ENCODE measurements at regions not wholly inside any gene's neighbourhood (a gene's known extent, or its start where the extent isn't known, plus 50 kb on each side); places are given as distances from the start of the nearest gene placed in this dataset.

DNA sequence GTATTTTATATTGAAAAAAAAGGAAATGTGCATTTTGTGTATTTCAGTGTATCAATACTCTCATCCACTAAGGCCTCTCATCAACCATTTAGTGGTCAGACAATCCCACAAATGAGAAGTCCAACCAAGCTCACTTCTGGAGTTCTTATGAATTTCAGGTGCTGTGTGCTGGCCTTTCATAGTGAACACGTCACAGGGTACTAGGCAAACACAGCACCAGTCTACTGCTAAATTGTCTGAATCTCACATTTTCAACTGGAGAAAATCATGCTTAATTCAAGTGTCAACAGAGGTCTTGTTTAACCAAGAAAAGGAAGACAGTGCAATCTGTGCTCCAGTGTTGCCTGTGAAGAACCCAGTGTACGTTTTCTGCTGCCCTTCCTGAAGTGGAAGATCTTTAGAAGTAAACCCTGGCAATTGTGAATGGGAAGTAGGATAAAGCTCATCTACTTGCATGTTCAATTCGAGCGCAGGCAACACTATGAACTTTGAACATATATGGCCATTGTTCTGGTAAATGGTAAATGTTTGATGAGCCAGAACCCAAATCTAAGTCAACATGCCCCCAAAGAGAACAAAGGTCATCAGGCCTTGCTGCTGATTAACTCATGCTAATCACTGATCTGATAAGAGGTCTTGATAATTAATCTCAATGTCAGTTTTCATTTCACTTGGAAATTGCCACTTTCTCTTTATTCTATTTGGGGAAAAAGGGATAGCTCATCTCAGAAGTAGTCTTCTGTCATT is 439.2 kb upstream of the SOX9 start:
- Histone ChIP-seq H3K27ac (ENCODE audit: low read depth, low read length) (no peak overlapping the region), H3K36me3 (ENCODE audit: insufficient read depth, low read length) (no peaks in the 10 kb centered on the region), H3K9me3 (ENCODE audit: low read length) (no peaks in the 10 kb centered on the region), H3K27me3 (ENCODE audit: insufficient read depth, low read length, poor library complexity, severe bottlenecking) (no peaks in the 10 kb centered on the region), H3K4me3 (ENCODE audit: low read length) (no peak overlapping the region), H3K4me1 (ENCODE audit: insufficient read depth, low read length) (no peaks in the 10 kb centered on the region)
- Mint-ChIP-seq H3K36me3 (no peaks in the 10 kb centered on the region), H3K27me3 (no peaks in the 10 kb centered on the region), H3K27ac (no peak overlapping the region), H3K9me3 (peaks cover 0 to 9% (median 3%) of the 10 kb centered on the region in 5 donors), H3K4me3 (no peak overlapping the region), H3K4me1 (no peaks in the 10 kb centered on the region)
- POLR2A ChIA-PET: no interaction called here
- CTCF ChIA-PET: no interaction called here
- no peak for DNase-seq

DNA sequence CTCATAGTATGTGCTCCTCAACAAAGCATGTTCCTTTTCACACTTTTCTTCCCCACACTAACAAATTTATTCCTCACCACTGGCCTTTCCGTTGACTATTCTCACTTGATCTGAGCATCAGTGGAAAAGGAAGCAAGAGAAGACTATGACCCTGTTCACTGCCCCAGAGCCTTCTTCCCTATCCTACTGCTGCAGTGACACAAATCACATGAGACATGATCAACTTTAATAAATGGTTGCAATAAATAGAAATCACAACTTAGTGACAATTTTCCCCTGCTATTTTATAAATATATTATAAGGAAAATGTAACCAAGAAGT is 438.7 kb upstream of the SOX9 start:
- Histone ChIP-seq H3K4me1 (ENCODE audit: insufficient read depth, low read length) (no peaks in the 10 kb centered on the region), H3K4me3 (ENCODE audit: low read length) (no peak overlapping the region), H3K27ac (ENCODE audit: low read depth, low read length) (no peak overlapping the region), H3K9me3 (ENCODE audit: low read length) (no peaks in the 10 kb centered on the region), H3K36me3 (ENCODE audit: insufficient read depth, low read length) (no peaks in the 10 kb centered on the region), H3K27me3 (ENCODE audit: insufficient read depth, low read length, poor library complexity, severe bottlenecking) (no peaks in the 10 kb centered on the region)
- Mint-ChIP-seq H3K27me3 (no peaks in the 10 kb centered on the region), H3K4me1 (no peaks in the 10 kb centered on the region), H3K9me3 (peaks cover 0 to 9% (median 3%) of the 10 kb centered on the region in 5 donors), H3K36me3 (no peaks in the 10 kb centered on the region), H3K27ac (no peak overlapping the region), H3K4me3 (no peak overlapping the region)
- ChIA-PET CTCF (no interaction called here), POLR2A (no interaction called here)
- no peak for DNase-seq

DNA sequence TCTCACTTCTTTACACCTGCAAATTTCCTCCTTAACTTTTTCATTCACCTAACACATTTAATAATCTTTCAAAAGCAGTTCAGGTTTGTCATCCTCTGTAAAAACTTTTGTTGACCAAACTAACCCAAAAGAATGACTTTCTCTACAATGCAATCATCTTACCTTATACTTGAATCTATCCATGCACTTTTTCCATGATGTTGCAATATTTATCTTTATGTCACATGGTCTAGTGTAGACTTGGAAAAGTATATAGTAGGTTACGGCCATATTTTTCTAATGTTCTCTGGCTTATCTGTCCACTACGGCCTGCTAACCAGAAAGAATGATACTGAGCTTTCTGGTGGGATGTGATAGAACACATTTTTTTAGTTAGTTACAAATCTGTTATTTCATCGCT is 431.0 kb upstream of the SOX9 start:
- Histone ChIP-seq H3K4me3 (ENCODE audit: low read length) (no peak overlapping the region), H3K27ac (ENCODE audit: low read depth, low read length) (no peak overlapping the region), H3K36me3 (ENCODE audit: insufficient read depth, low read length) (no peaks in the 10 kb centered on the region), H3K4me1 (ENCODE audit: insufficient read depth, low read length) (no peaks in the 10 kb centered on the region), H3K9me3 (ENCODE audit: low read length) (no peaks in the 10 kb centered on the region), H3K27me3 (ENCODE audit: insufficient read depth, low read length, poor library complexity, severe bottlenecking) (no peaks in the 10 kb centered on the region)
- Mint-ChIP-seq H3K36me3 (no peaks in the 10 kb centered on the region), H3K9me3 (peaks cover 0 to 25% (median 5%) of the 10 kb centered on the region in 5 donors), H3K4me1 (no peaks in the 10 kb centered on the region), H3K4me3 (no peak overlapping the region), H3K27me3 (no peaks in the 10 kb centered on the region), H3K27ac (no peak overlapping the region)
- POLR2A ChIA-PET: no interaction called here
- CTCF ChIA-PET: no interaction called here
- DNase-seq: no peak

DNA sequence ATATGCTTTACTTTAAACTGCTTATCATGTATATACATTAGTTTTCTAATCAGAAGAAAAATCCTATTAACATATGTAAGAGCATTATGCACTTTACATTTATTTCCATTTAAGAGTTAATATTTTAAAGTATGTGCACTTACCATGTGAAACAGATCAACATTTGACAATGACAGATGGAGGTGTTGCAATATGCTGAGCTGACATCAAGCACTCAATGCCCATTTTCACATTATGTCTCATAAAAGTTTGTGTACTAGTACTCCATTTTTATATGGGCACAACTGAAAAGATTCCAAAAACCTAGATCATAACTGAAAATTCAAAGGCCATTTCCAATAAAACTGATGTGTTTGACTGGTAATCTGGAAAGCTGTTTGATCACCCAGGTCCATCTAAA is 420.9 kb upstream of the SOX9 start:
- POLR2A ChIA-PET: no interaction called here
- Mint-ChIP-seq H3K36me3 (no peaks in the 10 kb centered on the region), H3K4me3 (no peak overlapping the region), H3K9me3 (peaks cover 5 to 18% (median 9%) of the 10 kb centered on the region in 5 donors), H3K4me1 (no peaks in the 10 kb centered on the region), H3K27ac (no peak overlapping the region), H3K27me3 (no peaks in the 10 kb centered on the region)
- Histone ChIP-seq H3K4me1 (ENCODE audit: insufficient read depth, low read length) (no peaks in the 10 kb centered on the region), H3K27ac (ENCODE audit: low read depth, low read length) (no peak overlapping the region), H3K9me3 (ENCODE audit: low read length) (no peaks in the 10 kb centered on the region), H3K36me3 (ENCODE audit: insufficient read depth, low read length) (no peaks in the 10 kb centered on the region), H3K4me3 (ENCODE audit: low read length) (no peak overlapping the region), H3K27me3 (ENCODE audit: insufficient read depth, low read length, poor library complexity, severe bottlenecking) (no peaks in the 10 kb centered on the region)
- CTCF ChIA-PET: no interaction called here
- DNase-seq: no peak

DNA sequence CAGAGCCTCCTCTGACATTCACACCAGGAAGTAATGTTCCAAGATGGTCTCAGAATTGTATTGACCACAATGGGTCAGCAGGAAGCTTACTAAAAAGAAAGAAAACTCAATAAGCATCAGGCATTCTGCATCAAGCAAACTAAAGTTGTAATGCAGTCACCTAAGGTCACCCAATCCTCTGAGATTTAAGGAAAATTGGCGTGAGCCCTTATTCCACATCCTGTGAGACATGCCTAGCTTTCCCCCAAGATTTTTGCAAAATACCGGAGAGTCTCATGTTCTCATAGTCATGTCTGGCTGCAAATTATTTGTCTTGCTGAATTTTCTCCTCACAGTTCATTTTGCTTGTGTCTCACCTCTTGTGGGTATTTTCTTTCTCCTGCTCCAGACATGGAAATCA is 417.1 kb upstream of the SOX9 start:
- Mint-ChIP-seq H3K36me3 (no peaks in the 10 kb centered on the region), H3K4me3 (no peak overlapping the region), H3K27ac (no peak overlapping the region), H3K4me1 (no peaks in the 10 kb centered on the region), H3K27me3 (no peaks in the 10 kb centered on the region), H3K9me3 (peaks cover 0 to 17% (median 9%) of the 10 kb centered on the region in 5 donors)
- Histone ChIP-seq H3K27me3 (ENCODE audit: insufficient read depth, low read length, poor library complexity, severe bottlenecking) (no peaks in the 10 kb centered on the region), H3K27ac (ENCODE audit: low read depth, low read length) (no peak overlapping the region), H3K4me1 (ENCODE audit: insufficient read depth, low read length) (no peaks in the 10 kb centered on the region), H3K36me3 (ENCODE audit: insufficient read depth, low read length) (no peaks in the 10 kb centered on the region), H3K9me3 (ENCODE audit: low read length) (no peaks in the 10 kb centered on the region), H3K4me3 (ENCODE audit: low read length) (no peak overlapping the region)
- DNase-seq: no peak
- ChIA-PET CTCF (no interaction called here), POLR2A (no interaction called here)

DNA sequence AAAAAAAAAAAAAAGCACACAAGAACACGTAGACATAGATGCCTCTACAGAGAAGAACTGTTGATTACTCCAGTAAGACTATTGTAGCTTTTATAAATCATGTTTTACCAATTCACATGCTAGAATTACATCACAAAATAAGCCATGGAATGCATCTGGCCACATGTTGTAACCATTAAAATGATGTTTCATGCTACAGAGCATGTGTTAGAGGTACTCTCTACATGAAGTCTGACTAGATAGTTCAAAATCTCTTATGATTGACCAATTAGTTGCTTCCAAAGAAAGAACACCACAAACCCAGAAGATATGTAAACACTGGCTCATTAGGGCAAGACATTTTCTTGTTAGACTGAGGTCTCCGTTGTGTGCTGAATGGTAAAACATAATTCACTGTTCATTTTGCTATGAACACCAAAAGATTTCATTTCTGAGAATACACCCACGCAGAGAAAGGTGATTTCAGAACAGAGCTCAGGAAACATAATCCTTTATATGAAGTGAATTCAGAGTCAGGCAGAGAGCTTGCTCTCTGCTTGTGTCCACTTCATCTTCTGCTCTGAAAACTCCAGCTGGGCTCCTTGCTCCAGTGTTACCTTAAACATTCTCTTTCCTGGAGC is 411.4 kb upstream of the SOX9 start:
- no peaks in the 10 kb centered on the region for H3K27me3 ChIP-seq (ENCODE audit: insufficient read depth, low read length, poor library complexity, severe bottlenecking)
- Mint-ChIP-seq H3K36me3 (no peaks in the 10 kb centered on the region), H3K9me3 (peaks cover 2 to 5% (median 3%) of the 10 kb centered on the region in 5 donors), H3K27me3 (peaks cover 0 to 1% of the 10 kb centered on the region in 2 donors), H3K4me3 (no peak overlapping the region), H3K27ac (no peak overlapping the region), H3K4me1 (no peaks in the 10 kb centered on the region)
- no peak overlapping the region for H3K4me3 ChIP-seq (ENCODE audit: low read length)
- no peaks in the 10 kb centered on the region for H3K36me3 ChIP-seq (ENCODE audit: insufficient read depth, low read length)
- ChIA-PET POLR2A (no interaction called here), CTCF (no interaction called here)
- no peak for DNase-seq
- H3K27ac ChIP-seq (ENCODE audit: low read depth, low read length): no peak overlapping the region
- no peaks in the 10 kb centered on the region for H3K9me3 ChIP-seq (ENCODE audit: low read length)
- H3K4me1 ChIP-seq (ENCODE audit: insufficient read depth, low read length): no peaks in the 10 kb centered on the region

DNA sequence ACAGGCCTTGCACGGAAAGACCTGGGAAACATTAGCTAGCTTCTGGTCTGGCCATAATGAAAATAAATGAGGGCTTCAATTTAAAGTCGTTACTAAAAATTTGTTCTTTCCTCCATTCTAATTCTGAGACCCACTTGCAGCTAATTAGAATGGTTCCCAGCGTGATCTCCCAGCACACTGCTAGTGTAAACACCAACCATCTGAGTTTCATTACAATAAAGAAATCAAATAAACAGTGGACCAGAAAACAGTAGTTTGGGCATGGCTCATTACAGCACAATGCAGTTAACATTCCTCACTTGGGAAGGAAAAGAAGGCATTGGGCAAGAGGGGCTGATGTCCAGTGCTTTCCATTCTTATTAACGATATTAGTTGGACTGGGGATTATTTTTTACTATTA is 410.9 kb upstream of the SOX9 start:
- Mint-ChIP-seq H3K4me1 (no peaks in the 10 kb centered on the region), H3K36me3 (no peaks in the 10 kb centered on the region), H3K4me3 (no peak overlapping the region), H3K9me3 (peaks cover 0 to 4% (median 3%) of the 10 kb centered on the region in 5 donors), H3K27ac (no peak overlapping the region), H3K27me3 (peaks cover 0 to 1% of the 10 kb centered on the region in 2 donors)
- H3K27ac ChIP-seq (ENCODE audit: low read depth, low read length): no peak overlapping the region
- no peaks in the 10 kb centered on the region for H3K9me3 ChIP-seq (ENCODE audit: low read length)
- H3K4me3 ChIP-seq (ENCODE audit: low read length): no peak overlapping the region
- no peaks in the 10 kb centered on the region for H3K27me3 ChIP-seq (ENCODE audit: insufficient read depth, low read length, poor library complexity, severe bottlenecking)
- DNase-seq: no peak
- ChIA-PET POLR2A (no interaction called here), CTCF (no interaction called here)
- H3K4me1 ChIP-seq (ENCODE audit: insufficient read depth, low read length): no peaks in the 10 kb centered on the region
- H3K36me3 ChIP-seq (ENCODE audit: insufficient read depth, low read length): no peaks in the 10 kb centered on the region

DNA sequence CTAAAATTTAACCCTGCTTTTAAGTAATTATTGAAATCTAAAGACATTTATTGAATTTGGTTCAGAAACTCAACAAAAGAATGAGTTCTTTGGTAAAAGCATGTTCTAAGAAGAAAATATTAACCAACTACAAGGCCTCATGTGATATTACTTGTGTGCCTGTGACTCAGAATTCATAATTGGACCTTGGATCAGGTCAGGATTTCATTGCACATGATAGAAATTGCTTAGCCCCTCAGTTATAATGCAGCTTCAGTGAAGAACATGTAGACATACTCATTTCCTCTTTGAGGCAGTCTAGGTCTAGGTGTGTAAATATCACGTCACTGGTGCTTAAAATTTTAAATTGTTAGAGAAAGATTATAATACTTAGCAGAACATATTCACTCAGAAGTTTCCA is 410.0 kb upstream of the SOX9 start:
- H3K4me1 Mint-ChIP-seq: no peaks in the 10 kb centered on the region
- H3K27me3 Mint-ChIP-seq: peaks cover 0 to 4% of the 10 kb centered on the region in 2 donors
- no peaks in the 10 kb centered on the region for H3K4me1 ChIP-seq (ENCODE audit: insufficient read depth, low read length)
- no peak for DNase-seq
- no peaks in the 10 kb centered on the region for H3K36me3 Mint-ChIP-seq
- ChIA-PET CTCF (no interaction called here), POLR2A (no interaction called here)
- H3K4me3 ChIP-seq (ENCODE audit: low read length): no peak overlapping the region
- H3K27ac ChIP-seq (ENCODE audit: low read depth, low read length): no peak overlapping the region
- H3K9me3 Mint-ChIP-seq: peaks cover 2 to 9% (median 3%) of the 10 kb centered on the region in 5 donors
- H3K9me3 ChIP-seq (ENCODE audit: low read length): no peaks in the 10 kb centered on the region
- no peak overlapping the region for H3K4me3 Mint-ChIP-seq
- H3K27ac Mint-ChIP-seq: no peak overlapping the region
- H3K27me3 ChIP-seq (ENCODE audit: insufficient read depth, low read length, poor library complexity, severe bottlenecking): no peaks in the 10 kb centered on the region
- H3K36me3 ChIP-seq (ENCODE audit: insufficient read depth, low read length): no peaks in the 10 kb centered on the region

All from CD8-positive, alpha-beta memory T cell (primary cell).